Suprapubic skin (tissue), 4 donors: ENCODE measurements at regions not wholly inside any gene's neighbourhood (a gene's known extent, or its start where the extent isn't known, plus 50 kb on each side); places are given as distances from the start of the nearest gene placed in this dataset.

Source experiments
- CTCF ChIP-seq, 2 donors: fragments of 200-600 bp in 1 of 2; fragments of 450-650 bp in 1 of 2; sonication (generic) in 1 of 2; IDR thresholded peaks; one replicate each; pipeline ENCODE4 v1.5.1; 2016 to 2019; ENCODE audit warnings: antibody characterized with exemption in 2 of 2, mild to moderate bottlenecking in 1 of 2, moderate library complexity in 1 of 2
- EP300 ChIP-seq: sonication (generic); formaldehyde crosslinking; IDR thresholded peaks from one replicate; pipeline ENCODE4 v1.6.1; 2017; ENCODE audit warnings: antibody characterized with exemption
- POLR2AphosphoS5 ChIP-seq, 3 donors: sonication (generic); formaldehyde crosslinking; IDR thresholded peaks; one replicate each; pipeline ENCODE4 v1.6.1; 2017; ENCODE audit warnings: antibody characterized with exemption in 3 of 3

- TF ChIP-seq CTCF (IDR thresholded peaks at IDR 0.05) (no peak), EP300 (no peak), POLR2AphosphoS5 (IDR thresholded peaks at IDR 0.05) (no peak)
Measured at GRCh38 chr11:110034806-110035205, 58.4 kb upstream of the ZC3H12C start.
